ENCODE measurements at regions not wholly inside any gene's neighbourhood (a gene's known extent, or its start where the extent isn't known, plus 50 kb on each side); places are given as distances from the start of the nearest gene placed in this dataset.

DNA sequence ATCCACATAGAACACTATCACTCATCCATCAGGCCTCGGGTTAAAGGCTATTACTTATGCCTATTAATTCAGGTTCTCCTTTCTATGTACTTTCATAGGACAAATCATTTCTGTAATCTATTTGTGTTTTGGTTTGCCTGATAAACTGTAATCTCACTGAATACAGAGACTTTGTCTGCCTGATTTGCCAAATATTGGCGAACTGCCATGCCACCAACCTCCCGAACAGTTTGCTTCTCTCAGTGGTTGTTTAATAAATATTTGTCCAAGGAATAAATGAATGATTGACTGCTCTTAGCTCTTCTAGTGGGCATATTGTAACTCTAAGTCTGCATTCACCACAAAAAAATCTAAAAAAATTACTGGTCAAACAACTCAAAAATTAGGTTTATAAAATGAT is 170.1 kb upstream of the ZFP64 start:
- Histone ChIP-seq H3K9me3 (ENCODE audit: low read length) (no peaks in the 10 kb centered on the region), H4K20me1 (ENCODE audit: insufficient read depth, low read length) (no peaks in the 10 kb centered on the region), H3K27me3 (ENCODE audit: control insufficient read depth in 1 of 2, insufficient read depth in 2 of 2, low read length in 2 of 2) (no peaks in the 10 kb centered on the region), H2AFZ (ENCODE audit: low read length) (no peak overlapping the region), H3K4me1 (ENCODE audit: insufficient read depth, low read length) (no peaks in the 10 kb centered on the region), H3K36me3 (replicated peaks in 1 of 2; ENCODE audit: control insufficient read depth in 1 of 2, insufficient read depth in 2 of 2, low read length in 2 of 2) (no peaks in the 10 kb centered on the region), H3K9ac (ENCODE audit: insufficient read depth, low read depth, low read length) (no peak overlapping the region), H3K27ac (ENCODE audit: extremely low read length, insufficient read depth, low read length) (no peak overlapping the region), H3K79me2 (ENCODE audit: insufficient read depth, low read length) (no peaks in the 10 kb centered on the region), H3K4me3 (replicated peaks in 1 of 3; ENCODE audit: insufficient read depth in 1 of 3, low read depth in 2 of 3, low read length in 3 of 3) (no peak overlapping the region), H3K4me2 (ENCODE audit: low read depth, low read length) (no peak overlapping the region)
- CTCF ChIA-PET (ENCODE audit: low intra/inter-chr PET ratio, low total read pairs): no interaction called here
- WGBS (ENCODE audit: low lambda C conversion rate): 28% methylated on average over 3 of the region's 3 CpGs
- FAIRE-seq (no peak), ATAC-seq (no peak), DNase-seq (ENCODE audit: low spot score) (no peak)
- intact Hi-C loops (cut with micrococcal nuclease; ENCODE audit: unreplicated experiment): no loop called here
- in situ Hi-C loops (cut with HindIII; ENCODE audit: extremely low pct_ligation_motif_present, low pct_unique_long_range_greater_than_20kb): no loop called here
- BruUV-seq (replicated peaks): no TSS peak
- TF ChIP-seq PCBP1 (IDR thresholded peaks at IDR 0.05; ENCODE audit: borderline replicate concordance, low read depth, low read length): no peak
- TF ChIP-seq ZNF101 (CRISPR knock-in tag; IDR thresholded peaks at IDR 0.05; ENCODE audit: borderline replicate concordance, low read depth): no peak
- TF ChIP-seq DBP (CRISPR knock-in tag; IDR thresholded peaks at IDR 0.05; ENCODE audit: not compliant biosample characterization): no peak
- no peak for TF ChIP-seq CEBPG (CRISPR knock-in tag; IDR thresholded peaks at IDR 0.05)
- TF ChIP-seq TIGD3 (CRISPR knock-in tag; IDR thresholded peaks at IDR 0.05; ENCODE audit: borderline replicate concordance): no peak
- no peak for TF ChIP-seq SMARCC2 (IDR thresholded peaks at IDR 0.05)
- TF ChIP-seq SIN3A (IDR thresholded peaks at IDR 0.05; ENCODE audit: borderline replicate concordance, low read depth, low read length): no peak
- TF ChIP-seq MEF2D (CRISPR knock-in tag; IDR thresholded peaks at IDR 0.05): no peak
- TF ChIP-seq RAD51 (IDR thresholded peaks at IDR 0.05; ENCODE audit: borderline replicate concordance): no peak
- no peak for TF ChIP-seq ISL2 (CRISPR knock-in tag; IDR thresholded peaks at IDR 0.05)
- no peak for TF ChIP-seq GABPB1 (CRISPR knock-in tag; IDR thresholded peaks at IDR 0.05)
- TF ChIP-seq, protein P1, sequence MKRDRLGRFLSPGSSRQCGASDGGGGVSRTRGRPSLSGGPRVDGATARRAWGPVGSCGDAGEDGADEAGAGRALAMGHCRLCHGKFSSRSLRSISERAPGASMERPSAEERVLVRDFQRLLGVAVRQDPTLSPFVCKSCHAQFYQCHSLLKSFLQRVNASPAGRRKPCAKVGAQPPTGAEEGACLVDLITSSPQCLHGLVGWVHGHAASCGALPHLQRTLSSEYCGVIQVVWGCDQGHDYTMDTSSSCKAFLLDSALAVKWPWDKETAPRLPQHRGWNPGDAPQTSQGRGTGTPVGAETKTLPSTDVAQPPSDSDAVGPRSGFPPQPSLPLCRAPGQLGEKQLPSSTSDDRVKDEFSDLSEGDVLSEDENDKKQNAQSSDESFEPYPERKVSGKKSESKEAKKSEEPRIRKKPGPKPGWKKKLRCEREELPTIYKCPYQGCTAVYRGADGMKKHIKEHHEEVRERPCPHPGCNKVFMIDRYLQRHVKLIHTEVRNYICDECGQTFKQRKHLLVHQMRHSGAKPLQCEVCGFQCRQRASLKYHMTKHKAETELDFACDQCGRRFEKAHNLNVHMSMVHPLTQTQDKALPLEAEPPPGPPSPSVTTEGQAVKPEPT (CRISPR knock-in tag; IDR thresholded peaks at IDR 0.05; ENCODE audit: low read depth): no peak
- TF ChIP-seq MEIS1 (CRISPR knock-in tag; IDR thresholded peaks at IDR 0.05; ENCODE audit: borderline replicate concordance): no peak
- TF ChIP-seq, protein P2, sequence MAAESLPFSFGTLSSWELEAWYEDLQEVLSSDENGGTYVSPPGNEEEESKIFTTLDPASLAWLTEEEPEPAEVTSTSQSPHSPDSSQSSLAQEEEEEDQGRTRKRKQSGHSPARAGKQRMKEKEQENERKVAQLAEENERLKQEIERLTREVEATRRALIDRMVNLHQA (CRISPR knock-in tag; IDR thresholded peaks at IDR 0.05): no peak
- POLR2A ChIA-PET: no interaction called here
